ENCODE measurements at regions not wholly inside any gene's neighbourhood (a gene's known extent, or its start where the extent isn't known, plus 50 kb on each side); places are given as distances from the start of the nearest gene placed in this dataset.

DNA sequence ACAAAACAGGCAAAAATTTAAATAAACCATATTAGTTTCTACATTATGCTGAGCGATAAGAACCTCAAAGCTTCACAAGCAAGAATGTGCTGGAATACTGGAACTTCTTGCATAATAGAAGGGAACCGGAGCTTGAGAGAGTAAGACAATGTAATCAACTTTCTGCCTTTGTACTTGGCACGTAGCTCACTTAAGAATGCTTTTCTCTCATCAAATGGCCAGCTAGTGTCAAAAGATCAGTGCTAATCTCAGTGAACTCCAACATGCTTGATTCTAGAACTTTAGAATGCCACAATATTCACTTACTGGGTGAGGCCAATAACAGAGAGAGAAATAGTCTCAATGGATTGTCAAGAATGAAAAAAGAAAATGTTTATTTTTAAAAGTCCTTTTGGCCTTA lies 486.1 kb upstream of the LRRC7 start:
- H3K27ac ChIP-seq (ENCODE audit: low read length) = no peak overlapping the region
- no peaks in the 10 kb centered on the region for H4K20me1 ChIP-seq (ENCODE audit: insufficient read depth, low read length)
- no peaks in the 10 kb centered on the region for H3K4me1 ChIP-seq (ENCODE audit: low read length)
- H2AFZ ChIP-seq (ENCODE audit: low read length) = no peak overlapping the region
- TF ChIP-seq, protein P1, sequence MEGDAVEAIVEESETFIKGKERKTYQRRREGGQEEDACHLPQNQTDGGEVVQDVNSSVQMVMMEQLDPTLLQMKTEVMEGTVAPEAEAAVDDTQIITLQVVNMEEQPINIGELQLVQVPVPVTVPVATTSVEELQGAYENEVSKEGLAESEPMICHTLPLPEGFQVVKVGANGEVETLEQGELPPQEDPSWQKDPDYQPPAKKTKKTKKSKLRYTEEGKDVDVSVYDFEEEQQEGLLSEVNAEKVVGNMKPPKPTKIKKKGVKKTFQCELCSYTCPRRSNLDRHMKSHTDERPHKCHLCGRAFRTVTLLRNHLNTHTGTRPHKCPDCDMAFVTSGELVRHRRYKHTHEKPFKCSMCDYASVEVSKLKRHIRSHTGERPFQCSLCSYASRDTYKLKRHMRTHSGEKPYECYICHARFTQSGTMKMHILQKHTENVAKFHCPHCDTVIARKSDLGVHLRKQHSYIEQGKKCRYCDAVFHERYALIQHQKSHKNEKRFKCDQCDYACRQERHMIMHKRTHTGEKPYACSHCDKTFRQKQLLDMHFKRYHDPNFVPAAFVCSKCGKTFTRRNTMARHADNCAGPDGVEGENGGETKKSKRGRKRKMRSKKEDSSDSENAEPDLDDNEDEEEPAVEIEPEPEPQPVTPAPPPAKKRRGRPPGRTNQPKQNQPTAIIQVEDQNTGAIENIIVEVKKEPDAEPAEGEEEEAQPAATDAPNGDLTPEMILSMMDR (IDR thresholded peaks at IDR 0.05; ENCODE audit: low read length) = no peak
- no peak overlapping the region for H3K4me2 ChIP-seq (ENCODE audit: low read depth, low read length)
- H3F3A ChIP-seq (ENCODE audit: insufficient read depth, low read length) = no peaks in the 10 kb centered on the region
- H3K9ac ChIP-seq (ENCODE audit: low read length) = no peak overlapping the region
- H3K36me3 ChIP-seq (replicated peaks; ENCODE audit: insufficient read depth, low read length) = no peaks in the 10 kb centered on the region
- H3K9me2 ChIP-seq (replicated peaks; ENCODE audit: insufficient read depth, low read length) = no peaks in the 10 kb centered on the region
- no peak for DNase-seq
- H3K9me3 ChIP-seq (replicated peaks; ENCODE audit: insufficient read depth, low read length) = no peaks in the 10 kb centered on the region
- H3K27me3 ChIP-seq (replicated peaks; ENCODE audit: insufficient read depth, low read length) = no peaks in the 10 kb centered on the region
- H3K4me3 ChIP-seq (ENCODE audit: low read length) = no peak overlapping the region
- no peaks in the 10 kb centered on the region for H3K79me2 ChIP-seq (ENCODE audit: low read length)

DNA sequence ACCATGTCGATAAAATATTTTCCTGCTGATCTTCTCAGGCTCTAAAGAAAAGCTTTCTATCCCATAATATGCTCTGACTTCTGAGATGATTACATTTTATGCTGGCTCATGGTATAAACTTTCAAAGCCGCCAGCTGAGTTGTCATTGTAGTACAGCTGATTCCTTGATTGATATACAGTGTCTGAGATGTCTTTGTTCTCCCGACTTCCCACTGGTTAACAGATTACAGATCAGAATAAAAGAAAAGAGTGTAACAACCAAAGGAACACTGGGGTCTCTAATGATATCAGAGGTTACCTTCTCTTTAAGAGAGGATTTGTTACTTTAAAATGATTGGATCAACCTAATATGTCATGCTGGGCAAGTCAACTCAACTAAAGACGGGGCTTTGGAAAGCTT lies 485.4 kb upstream of the LRRC7 start:
- H3K4me1 ChIP-seq (ENCODE audit: low read length) = no peaks in the 10 kb centered on the region
- no peak overlapping the region for H2AFZ ChIP-seq (ENCODE audit: low read length)

GRCh38 chr1:69086148-69086547 lies 481.6 kb upstream of the LRRC7 start:
- H3K27ac ChIP-seq (ENCODE audit: low read length) = no peak overlapping the region
- H3K27me3 ChIP-seq (replicated peaks; ENCODE audit: insufficient read depth, low read length) = no peaks in the 10 kb centered on the region
- no peaks in the 10 kb centered on the region for H3K4me1 ChIP-seq (ENCODE audit: low read length)
- no peaks in the 10 kb centered on the region for H3K9me2 ChIP-seq (replicated peaks; ENCODE audit: insufficient read depth, low read length)
- no peak overlapping the region for H2AFZ ChIP-seq (ENCODE audit: low read length)
- H3K79me2 ChIP-seq (ENCODE audit: low read length) = no peaks in the 10 kb centered on the region
- H3K9me3 ChIP-seq (replicated peaks; ENCODE audit: insufficient read depth, low read length) = no peaks in the 10 kb centered on the region
- no peak overlapping the region for H3K4me2 ChIP-seq (ENCODE audit: low read depth, low read length)
- DNase-seq = no peak
- TF ChIP-seq, protein P1 (IDR thresholded peaks at IDR 0.05; ENCODE audit: low read length) = no peak
- no peaks in the 10 kb centered on the region for H4K20me1 ChIP-seq (ENCODE audit: insufficient read depth, low read length)
- H3K36me3 ChIP-seq (replicated peaks; ENCODE audit: insufficient read depth, low read length) = no peaks in the 10 kb centered on the region
- H3K9ac ChIP-seq (ENCODE audit: low read length) = no peak overlapping the region
- no peak overlapping the region for H3K4me3 ChIP-seq (ENCODE audit: low read length)
- no peaks in the 10 kb centered on the region for H3F3A ChIP-seq (ENCODE audit: insufficient read depth, low read length)

More for the DNA sequence above, 485.4 kb upstream of the LRRC7 start:
- DNase-seq = no peak
- no peaks in the 10 kb centered on the region for H3K27me3 ChIP-seq (replicated peaks; ENCODE audit: insufficient read depth, low read length)
- H3F3A ChIP-seq (ENCODE audit: insufficient read depth, low read length) = no peaks in the 10 kb centered on the region
- no peaks in the 10 kb centered on the region for H3K9me2 ChIP-seq (replicated peaks; ENCODE audit: insufficient read depth, low read length)
- TF ChIP-seq, protein P1 (IDR thresholded peaks at IDR 0.05; ENCODE audit: low read length) = no peak
- TF ChIP-seq EZH2 (optimal IDR thresholded peaks at IDR 0.05; ENCODE audit: low read depth, low read length) = no peak
- TF ChIP-seq EZH2phosphoT487 (IDR thresholded peaks at IDR 0.05; ENCODE audit: low read length) = no peak
- H3K4me2 ChIP-seq (ENCODE audit: low read depth, low read length) = no peak overlapping the region
- H3K9ac ChIP-seq (ENCODE audit: low read length) = no peak overlapping the region
- no peaks in the 10 kb centered on the region for H3K79me2 ChIP-seq (ENCODE audit: low read length)
- H3K9me3 ChIP-seq (replicated peaks; ENCODE audit: insufficient read depth, low read length) = no peaks in the 10 kb centered on the region
- no peak overlapping the region for H3K27ac ChIP-seq (ENCODE audit: low read length)
- no peaks in the 10 kb centered on the region for H3K36me3 ChIP-seq (replicated peaks; ENCODE audit: insufficient read depth, low read length)
- H4K20me1 ChIP-seq (ENCODE audit: insufficient read depth, low read length) = no peaks in the 10 kb centered on the region
- no peak overlapping the region for H3K4me3 ChIP-seq (ENCODE audit: low read length)

DNA sequence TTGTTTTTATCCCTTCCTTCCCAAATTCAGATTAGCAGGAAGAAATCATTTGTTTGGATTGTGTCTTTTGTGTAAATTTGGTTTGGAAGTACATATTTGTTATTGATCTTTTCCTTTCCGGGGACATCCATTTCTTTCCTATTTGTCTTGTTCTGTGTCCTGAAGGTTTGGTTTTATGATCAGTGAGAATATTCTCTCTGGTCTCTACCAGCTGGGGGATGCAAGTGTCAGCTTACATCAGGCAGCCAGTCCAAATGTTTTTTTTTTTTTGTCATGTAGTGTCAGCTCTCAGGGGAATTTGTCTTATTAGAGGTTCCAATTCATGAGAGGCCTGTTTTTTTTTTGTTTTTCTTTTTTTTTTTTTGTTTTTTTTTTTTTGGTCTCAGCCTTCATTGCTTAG lies 479.2 kb upstream of the LRRC7 start:
- no peak overlapping the region for H2AFZ ChIP-seq (ENCODE audit: low read length)
- H4K20me1 ChIP-seq (ENCODE audit: insufficient read depth, low read length) = no peaks in the 10 kb centered on the region
- no peaks in the 10 kb centered on the region for H3K79me2 ChIP-seq (ENCODE audit: low read length)
- H3K27ac ChIP-seq (ENCODE audit: low read length) = no peak overlapping the region
- H3K27me3 ChIP-seq (replicated peaks; ENCODE audit: insufficient read depth, low read length) = no peaks in the 10 kb centered on the region
- TF ChIP-seq, protein P1 (IDR thresholded peaks at IDR 0.05; ENCODE audit: low read length) = no peak
- TF ChIP-seq EZH2phosphoT487 (IDR thresholded peaks at IDR 0.05; ENCODE audit: low read length) (no peak), EZH2 (optimal IDR thresholded peaks at IDR 0.05; ENCODE audit: low read depth, low read length) (no peak)
- DNase-seq = no peak
- no peak overlapping the region for H3K4me3 ChIP-seq (ENCODE audit: low read length)
- H3K9me3 ChIP-seq (replicated peaks; ENCODE audit: insufficient read depth, low read length) = no peaks in the 10 kb centered on the region
- no peak overlapping the region for H3K4me2 ChIP-seq (ENCODE audit: low read depth, low read length)
- H3K4me1 ChIP-seq (ENCODE audit: low read length) = no peaks in the 10 kb centered on the region
- H3K9me2 ChIP-seq (replicated peaks; ENCODE audit: insufficient read depth, low read length) = no peaks in the 10 kb centered on the region
- no peak overlapping the region for H3K9ac ChIP-seq (ENCODE audit: low read length)
- no peaks in the 10 kb centered on the region for H3K36me3 ChIP-seq (replicated peaks; ENCODE audit: insufficient read depth, low read length)
- no peaks in the 10 kb centered on the region for H3F3A ChIP-seq (ENCODE audit: insufficient read depth, low read length)

Measured in MM.1S (cell line).